ENCODE measurements at regions not wholly inside any gene's neighbourhood (a gene's known extent, or its start where the extent isn't known, plus 50 kb on each side); places are given as distances from the start of the nearest gene placed in this dataset.

DNA sequence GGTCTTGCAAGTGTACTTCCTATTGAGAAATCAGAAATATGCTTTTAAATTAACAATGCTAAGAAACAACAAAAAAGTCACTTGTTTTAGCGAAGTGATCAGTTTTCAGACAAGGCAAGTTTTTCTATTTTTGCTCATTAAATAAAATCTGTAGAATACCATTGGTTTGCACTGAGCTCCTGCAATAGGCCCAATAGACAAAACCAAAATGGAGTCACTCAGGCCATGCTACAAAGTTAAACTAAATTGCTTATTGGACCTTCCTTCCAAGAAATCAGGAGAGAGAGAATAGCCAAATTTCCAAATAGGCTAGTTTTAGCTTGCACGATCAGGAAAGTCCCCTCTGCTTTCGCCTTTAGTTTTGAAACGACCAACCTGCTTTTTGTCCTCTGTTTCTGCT lies 73.4 kb upstream of the SLC13A1 start:
- TF ChIP-seq TAF1 (IDR thresholded peaks at IDR 0.05; ENCODE audit: borderline replicate concordance, low read depth, low read length) (no peak), PRDM15 (CRISPR knock-in tag; IDR thresholded peaks at IDR 0.05) (no peak)
